Heart right ventricle (tissue), 16 donors: ENCODE measurements at regions not wholly inside any gene's neighbourhood (a gene's known extent, or its start where the extent isn't known, plus 50 kb on each side); places are given as distances from the start of the nearest gene placed in this dataset.

Experiments
- ATAC-seq, 8 donors: fragments of 200-7000 bp; cut with Tn5 transposase; one replicate each; pipeline ENCODE4 v1.9.1; 2020; ENCODE audit warnings: mild to moderate bottlenecking in 8 of 8, moderate library complexity in 8 of 8, moderate number of reproducible peaks in 1 of 8
- DNase-seq, 2 donors: peaks; one replicate each; pipeline ENCODE4 v3.0.0-alpha.2; 2020
- H3K27ac ChIP-seq, 10 donors: fragments of 200-600 bp; sonication (generic) in 2 of 10; one replicate each; pipeline versions ENCODE4 v1.5.0 to v1.8.0; 2020 to 2022; ENCODE audit warnings: mild to moderate bottlenecking in 3 of 10
- H3K27me3 ChIP-seq, 7 donors: fragments of 200-600 bp; one replicate each; pipeline ENCODE4 v1.8.0; 2021 to 2022; ENCODE audit warnings: mild to moderate bottlenecking in 2 of 7
- H3K36me3 ChIP-seq, 9 donors: fragments of 200-600 bp; sonication (generic) in 1 of 9; one replicate each; pipeline versions ENCODE4 v1.5.0 to v1.8.0; 2020 to 2022; ENCODE audit warnings: mild to moderate bottlenecking in 2 of 9
- H3K4me1 ChIP-seq, 9 donors: fragments of 200-600 bp; sonication (generic) in 1 of 9; one replicate each; pipeline versions ENCODE4 v1.5.0 to v1.8.0; 2020 to 2022; ENCODE audit warnings: mild to moderate bottlenecking in 4 of 9
- H3K4me3 ChIP-seq, 10 donors: fragments of 200-600 bp; sonication (generic) in 2 of 10; one replicate each; pipeline versions ENCODE4 v1.5.0 to v1.8.0; 2020 to 2022; ENCODE audit warnings: mild to moderate bottlenecking in 7 of 10, moderate library complexity in 2 of 10
- H3K9me3 ChIP-seq, 11 donors: fragments of 200-600 bp in 10 of 11; sonication (generic) in 2 of 11; one replicate each; pipeline versions ENCODE4 v1.5.0 to v1.8.0; 2013 to 2022; ENCODE audit warnings: mild to moderate bottlenecking in 2 of 11, control low read depth in 1 of 11, moderate library complexity in 1 of 11
- WGBS, 2 donors: extraction: QIAGEN DNeasy Blood & Tissue Kit; methylation state at CpG; one replicate each; pipeline ENCODE4 v1.1.7; 2013; ENCODE audit warnings: inconsistent platforms in 1 of 2; 5-methylcytosine and 5-hydroxymethylcytosine counted together
- intact Hi-C, 10 donors: fragments of 100-400 bp; cut with DNase I; formaldehyde crosslinking; loops; one replicate each; pipeline versions ENCODE4 v1.11.1 to v1.14.2; 2022
- TF ChIP-seq, protein P1 (sequence below), 9 donors: fragments of 200-600 bp; sonication (generic) in 2 of 9; IDR thresholded peaks; one replicate each; pipeline versions ENCODE4 v1.5.0 to v1.8.0; 2021 to 2022; ENCODE audit warnings: antibody characterized with exemption in 9 of 9, mild to moderate bottlenecking in 5 of 9, moderate library complexity in 1 of 9
- donor health status: Arrhythmogenic right ventricular cardiomyopathy.
- donor health status: ischemic (EF 13 %, LVEDD 7.1; RV severe dilation, severe dysfunction).
- donor health status: healthy with polysubstance abuse.
- donor health status: DM: no; HTN: yes; CAD: no.
- donor health status: DM: no; HTN: no; CAD: no.
- donor health status: ischemic (EF 25% LVEDD 6.9; RV normal size, moderate dysfunction).
- donor health status: ischemic (EF 25% LVEDD 5.7; RV mildly dilated, moderate dysfunction).
- donor health status: healthy.
- donor health status: DM: yes; HTN: yes; CAD: no.
- donor health status: Ischemic cardiomyopathy.
- donor health status: ischemic (EF 35%, LVEDD 5.7; RV mildly dilated, moderate dysfunction).
- donor health status: nonischemic (EF 11% LVEDD 7.7; RV severe dilation, severe dysfunction).
- donor health status: DM: yes; HTN: yes; CAD: no.
- donor health status: PGD.
- donor health status: ischemic (EF 29% LVEDD 5.4; RV normal size, mild dysfunction).
- donor health status: nonischemic (EF 23%, LVEDD 6.1; RV moderate dilation, normal function).

- H3K36me3 ChIP-seq: no peaks in the 10 kb centered on the region
- no peak overlapping the region for H3K27ac ChIP-seq
- TF ChIP-seq, protein P1, sequence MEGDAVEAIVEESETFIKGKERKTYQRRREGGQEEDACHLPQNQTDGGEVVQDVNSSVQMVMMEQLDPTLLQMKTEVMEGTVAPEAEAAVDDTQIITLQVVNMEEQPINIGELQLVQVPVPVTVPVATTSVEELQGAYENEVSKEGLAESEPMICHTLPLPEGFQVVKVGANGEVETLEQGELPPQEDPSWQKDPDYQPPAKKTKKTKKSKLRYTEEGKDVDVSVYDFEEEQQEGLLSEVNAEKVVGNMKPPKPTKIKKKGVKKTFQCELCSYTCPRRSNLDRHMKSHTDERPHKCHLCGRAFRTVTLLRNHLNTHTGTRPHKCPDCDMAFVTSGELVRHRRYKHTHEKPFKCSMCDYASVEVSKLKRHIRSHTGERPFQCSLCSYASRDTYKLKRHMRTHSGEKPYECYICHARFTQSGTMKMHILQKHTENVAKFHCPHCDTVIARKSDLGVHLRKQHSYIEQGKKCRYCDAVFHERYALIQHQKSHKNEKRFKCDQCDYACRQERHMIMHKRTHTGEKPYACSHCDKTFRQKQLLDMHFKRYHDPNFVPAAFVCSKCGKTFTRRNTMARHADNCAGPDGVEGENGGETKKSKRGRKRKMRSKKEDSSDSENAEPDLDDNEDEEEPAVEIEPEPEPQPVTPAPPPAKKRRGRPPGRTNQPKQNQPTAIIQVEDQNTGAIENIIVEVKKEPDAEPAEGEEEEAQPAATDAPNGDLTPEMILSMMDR (IDR thresholded peaks at IDR 0.05): no peak
- intact Hi-C loops: no loop called here
- DNase-seq: no peak
- no peaks in the 10 kb centered on the region for H3K27me3 ChIP-seq
- no peak for ATAC-seq
- H3K4me1 ChIP-seq: no peaks in the 10 kb centered on the region
- 79 to 85% methylated on average over 12 of the region's 12 CpGs for WGBS, 2 donors
- peaks cover 0 to 7% (median 0%) of the 10 kb centered on the region in 11 donors for H3K9me3 ChIP-seq
- H3K4me3 ChIP-seq: no peak overlapping the region
These were observed 418.2 kb upstream of the ZNF717 start for GRCh38 chr3:76203578-76203977.

GRCh38 chr3:76206346-76206745 lies 421.0 kb upstream of the ZNF717 start:
- WGBS, 2 donors: 26 to 37% methylated on average over 3 of the region's 3 CpGs
- intact Hi-C loops: no loop called here
- ATAC-seq: no peak

GRCh38 chr3:76212679-76213078 lies 427.3 kb upstream of the ZNF717 start:
- Histone ChIP-seq H3K27ac (no peak overlapping the region), H3K9me3 (peaks cover 0 to 24% (median 5%) of the 10 kb centered on the region in 11 donors), H3K36me3 (no peaks in the 10 kb centered on the region), H3K4me3 (no peak overlapping the region), H3K4me1 (no peaks in the 10 kb centered on the region), H3K27me3 (no peaks in the 10 kb centered on the region)
- 84 to 86% methylated on average over 2 of the region's 2 CpGs for WGBS, 2 donors
- no peak for ATAC-seq
- DNase-seq: no peak
- TF ChIP-seq, protein P1 (IDR thresholded peaks at IDR 0.05): no peak
- intact Hi-C loops: no loop called here

More at GRCh38 chr3:76206346-76206745, 421.0 kb upstream of the ZNF717 start:
- H3K27me3 ChIP-seq: no peaks in the 10 kb centered on the region
- peaks cover 0 to 7% (median 0%) of the 10 kb centered on the region in 11 donors for H3K9me3 ChIP-seq
- DNase-seq: no peak
- TF ChIP-seq, protein P1 (IDR thresholded peaks at IDR 0.05): no peak
- H3K4me1 ChIP-seq: no peaks in the 10 kb centered on the region
- H3K36me3 ChIP-seq: no peaks in the 10 kb centered on the region
- no peak overlapping the region for H3K27ac ChIP-seq
- no peak overlapping the region for H3K4me3 ChIP-seq

DNA sequence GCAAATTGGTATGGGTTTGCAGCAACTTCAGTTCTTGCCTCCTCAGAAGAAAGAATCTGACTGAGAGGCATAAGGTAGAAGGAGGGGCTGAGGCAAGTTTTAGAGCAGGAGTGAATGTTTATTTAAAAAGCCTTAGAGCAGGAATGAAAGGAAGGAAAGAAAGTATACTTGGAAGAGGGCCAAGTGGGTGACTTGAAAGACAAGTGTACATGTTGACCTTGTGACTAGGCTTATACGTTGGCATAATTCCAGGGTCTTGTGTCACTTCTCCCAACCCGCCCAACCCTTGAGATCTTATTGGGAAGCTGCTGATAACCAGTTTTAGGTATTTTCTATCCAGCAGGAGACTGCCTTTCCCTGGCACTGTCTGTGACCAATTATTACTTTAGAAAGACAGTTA lies 436.9 kb upstream of the ZNF717 start:
- Histone ChIP-seq H3K36me3 (no peaks in the 10 kb centered on the region), H3K4me1 (no peaks in the 10 kb centered on the region), H3K9me3 (peaks cover 0 to 13% (median 0%) of the 10 kb centered on the region in 11 donors), H3K4me3 (no peak overlapping the region), H3K27ac (no peak overlapping the region), H3K27me3 (no peaks in the 10 kb centered on the region)
- DNase-seq: no peak
- intact Hi-C loops: no loop called here
- 15 to 26% methylated on average over 2 of the region's 2 CpGs for WGBS, 2 donors
- ATAC-seq: no peak
- TF ChIP-seq, protein P1 (IDR thresholded peaks at IDR 0.05): no peak
